Mesothelial cell of epicardium (in vitro differentiated cells): ENCODE measurements at regions not wholly inside any gene's neighbourhood (a gene's known extent, or its start where the extent isn't known, plus 50 kb on each side); places are given as distances from the start of the nearest gene placed in this dataset.
"Not testable (repeated sequence)": the region's sequence is repeated elsewhere in the genome, so short reads cannot be mapped to it uniquely, and the experiment has no call there.

Experiments
- DNase-seq, 2 experiments: peaks; one replicate each; pipeline ENCODE4 v3.0.0; 2021; ENCODE audit warnings: low spot score in 2 of 2; ENCODE audit not compliant: unreplicated experiment in 2 of 2
- H3K27ac Mint-ChIP-seq: 2 replicates; pipeline ENCODE4 v1.8.0; 2021; ENCODE audit warnings: mixed read lengths
- H3K27me3 Mint-ChIP-seq: 2 replicates; pipeline ENCODE4 v1.8.0; 2021; ENCODE audit warnings: low read depth, mixed read lengths
- H3K36me3 Mint-ChIP-seq: 2 replicates; pipeline ENCODE4 v1.8.0; 2021; ENCODE audit warnings: mixed read lengths
- H3K4me1 Mint-ChIP-seq: 2 replicates; pipeline ENCODE4 v1.8.0; 2021; ENCODE audit warnings: mixed read lengths
- H3K4me3 Mint-ChIP-seq: 2 replicates; pipeline ENCODE4 v1.8.0; 2021; ENCODE audit warnings: mild to moderate bottlenecking, moderate library complexity, mixed read lengths
- H3K9me3 Mint-ChIP-seq: 2 replicates; pipeline ENCODE4 v1.8.0; 2021; ENCODE audit warnings: mixed read lengths
- CTCF ChIP-seq: fragments of 200-600 bp; sonication (generic); IDR thresholded peaks from one replicate; pipeline ENCODE4 v1.5.0; 2021; ENCODE audit warnings: antibody characterized with exemption; ENCODE audit not compliant: unreplicated experiment

DNA sequence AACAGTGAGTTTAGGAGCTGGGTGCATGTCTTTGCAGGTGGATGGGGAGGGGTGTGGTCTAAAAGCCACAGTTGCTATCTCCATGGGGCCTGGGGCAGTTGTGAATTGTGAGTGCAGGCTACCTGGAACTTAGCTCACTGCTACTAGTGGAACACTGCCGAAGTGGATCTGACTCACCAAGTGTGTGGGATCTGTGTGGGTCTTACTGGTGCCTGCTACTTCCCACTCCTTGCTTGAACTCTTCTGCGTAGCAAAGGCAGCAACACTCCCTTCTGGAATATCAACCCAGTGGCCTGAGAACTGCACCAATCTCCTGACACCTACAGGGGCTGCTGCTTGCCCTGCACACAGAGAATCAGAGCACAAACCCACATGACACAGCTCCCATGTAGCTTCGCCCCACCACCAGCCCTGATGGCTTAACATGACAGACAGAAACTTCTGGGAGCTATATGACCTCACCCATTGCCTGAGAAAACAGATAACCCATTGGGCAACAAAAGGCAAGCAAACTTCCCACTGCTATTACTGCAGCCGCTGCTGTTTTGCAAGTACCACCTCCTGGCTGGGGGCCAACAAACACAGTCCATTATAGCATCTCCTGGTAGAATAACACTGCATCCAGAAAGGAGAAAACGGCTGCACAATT is 455.1 kb upstream of the DDX18 start:
- Mint-ChIP-seq H3K36me3 (peaks cover 2% of the 10 kb centered on the region), H3K27me3 (no peaks in the 10 kb centered on the region), H3K27ac (no peak overlapping the region), H3K9me3 (peaks cover 25% of the 10 kb centered on the region), H3K4me3 (no peak overlapping the region), H3K4me1 (no peaks in the 10 kb centered on the region)
- peak in 1 of 2 experiments; percentile 40 for DNase-seq
- no peak for TF ChIP-seq CTCF

DNA sequence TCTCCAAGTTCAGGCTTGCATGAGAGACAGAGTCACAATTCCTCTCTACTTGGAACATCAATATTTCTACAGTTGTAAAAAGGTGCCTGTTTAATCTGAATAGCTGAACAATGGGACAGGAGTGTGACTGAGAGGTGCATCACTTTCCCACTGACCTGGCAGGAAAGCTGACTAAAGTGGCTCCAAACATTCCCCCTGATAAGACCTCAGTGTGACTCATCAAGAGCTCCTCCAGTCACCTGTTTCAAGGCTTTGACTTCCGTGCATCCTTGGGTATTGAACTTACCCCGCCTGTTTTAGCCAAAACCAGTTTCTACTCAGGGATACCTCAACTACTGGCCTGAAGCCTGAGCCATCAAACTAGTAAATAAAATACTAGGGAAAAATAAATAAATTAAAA is 453.9 kb upstream of the DDX18 start:
- Mint-ChIP-seq H3K9me3 (peaks cover 34% of the 10 kb centered on the region), H3K27me3 (no peaks in the 10 kb centered on the region), H3K4me3 (no peak overlapping the region), H3K4me1 (no peaks in the 10 kb centered on the region), H3K27ac (no peak overlapping the region), H3K36me3 (peaks cover 4% of the 10 kb centered on the region)
- DNase-seq = no peak
- TF ChIP-seq CTCF = no peak

DNA sequence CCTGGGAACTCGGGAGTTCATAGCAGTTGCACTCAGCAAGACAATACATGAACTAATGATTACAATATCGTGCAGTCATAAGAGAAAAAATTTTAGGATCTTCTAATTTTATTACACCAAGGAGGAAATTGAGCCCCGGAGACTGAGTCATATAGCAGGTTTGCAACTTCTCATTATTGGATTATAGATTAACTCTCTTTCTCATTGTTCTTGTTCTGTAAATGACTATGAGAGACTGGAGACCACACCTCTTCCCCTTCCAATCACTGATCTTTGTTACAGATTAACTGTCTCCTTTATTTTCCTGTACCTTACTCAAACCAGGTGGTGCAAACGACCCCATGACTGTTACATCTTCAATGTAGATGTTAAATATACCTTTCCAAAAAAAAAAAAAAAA is 435.8 kb upstream of the DDX18 start:
- DNase-seq = no peak
- no peaks in the 10 kb centered on the region for H3K4me1 Mint-ChIP-seq
- TF ChIP-seq CTCF = no peak
- H3K27me3 Mint-ChIP-seq = no peaks in the 10 kb centered on the region
- H3K9me3 Mint-ChIP-seq = no peaks in the 10 kb centered on the region
- H3K4me3 Mint-ChIP-seq = no peak overlapping the region
- no peaks in the 10 kb centered on the region for H3K36me3 Mint-ChIP-seq
- H3K27ac Mint-ChIP-seq = no peak overlapping the region

GRCh38 chr2:117379928-117380327 is 434.6 kb upstream of the DDX18 start:
- Mint-ChIP-seq H3K36me3 (no peaks in the 10 kb centered on the region), H3K4me3 (no peak overlapping the region), H3K27me3 (no peaks in the 10 kb centered on the region), H3K27ac (no peak overlapping the region), H3K4me1 (no peaks in the 10 kb centered on the region), H3K9me3 (peaks cover 5% of the 10 kb centered on the region)
- no peak for DNase-seq
- TF ChIP-seq CTCF = no peak

- Mint-ChIP-seq H3K36me3 (peaks cover 16% of the 10 kb centered on the region), H3K9me3 (peaks cover 41% of the 10 kb centered on the region)
- not testable (repeated sequence) for DNase-seq, H3K4me1 Mint-ChIP-seq, H3K27me3 Mint-ChIP-seq, H3K27ac Mint-ChIP-seq, H3K4me3 Mint-ChIP-seq
Observed at GRCh38 chr2:117383997-117384396, 430.5 kb upstream of the DDX18 start.

GRCh38 chr2:117396161-117396560 is 418.3 kb upstream of the DDX18 start:
- TF ChIP-seq CTCF = no peak
- no peak overlapping the region for H3K4me3 Mint-ChIP-seq
- no peak for DNase-seq
- H3K36me3 Mint-ChIP-seq = no peaks in the 10 kb centered on the region
- H3K9me3 Mint-ChIP-seq = no peaks in the 10 kb centered on the region
- no peaks in the 10 kb centered on the region for H3K27me3 Mint-ChIP-seq
- H3K27ac Mint-ChIP-seq = no peak overlapping the region
- peaks cover 7% of the 10 kb centered on the region for H3K4me1 Mint-ChIP-seq
